HG02840 (cell line): ENCODE measurements at regions not wholly inside any gene's neighbourhood (a gene's known extent, or its start where the extent isn't known, plus 50 kb on each side); places are given as distances from the start of the nearest gene placed in this dataset.

Experiments
- ATAC-seq: cut with Tn5 transposase; IDR thresholded peaks from one replicate; pipeline ENCODE4 v1.9.1; 2021; ENCODE audit warnings: mild to moderate bottlenecking, moderate library complexity, moderate number of reproducible peaks; ENCODE audit not compliant: unreplicated experiment, low FRiP score

DNA sequence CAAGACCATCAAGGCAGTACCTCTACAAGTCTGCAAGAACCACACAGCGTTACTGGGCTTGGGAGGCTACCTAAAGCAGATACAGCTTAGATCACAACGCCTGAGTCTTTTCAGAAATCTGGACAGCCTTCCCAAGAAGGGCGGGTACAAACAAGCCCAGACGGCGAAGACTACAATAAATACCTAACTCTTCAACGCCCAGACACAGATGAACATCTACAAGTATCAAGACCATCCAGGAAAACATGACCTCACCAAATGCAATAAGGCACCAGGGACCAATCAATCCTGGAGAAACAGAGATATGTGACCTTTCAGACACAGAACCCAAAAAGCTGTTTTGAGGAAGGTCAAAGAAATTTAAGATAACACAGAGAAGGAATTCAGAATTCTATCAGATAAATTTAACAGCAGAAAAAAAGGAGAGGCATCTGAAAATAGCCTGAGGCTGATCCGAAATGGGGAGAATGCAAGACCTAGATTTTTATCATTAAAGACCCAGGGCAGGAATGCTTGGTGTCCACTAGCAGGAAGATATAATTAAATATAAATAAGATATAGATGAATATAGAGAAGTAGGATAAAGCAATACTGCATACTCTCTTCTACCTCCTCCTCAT is 131.7 kb upstream of the COL21A1 start:
- no peak for ATAC-seq

DNA sequence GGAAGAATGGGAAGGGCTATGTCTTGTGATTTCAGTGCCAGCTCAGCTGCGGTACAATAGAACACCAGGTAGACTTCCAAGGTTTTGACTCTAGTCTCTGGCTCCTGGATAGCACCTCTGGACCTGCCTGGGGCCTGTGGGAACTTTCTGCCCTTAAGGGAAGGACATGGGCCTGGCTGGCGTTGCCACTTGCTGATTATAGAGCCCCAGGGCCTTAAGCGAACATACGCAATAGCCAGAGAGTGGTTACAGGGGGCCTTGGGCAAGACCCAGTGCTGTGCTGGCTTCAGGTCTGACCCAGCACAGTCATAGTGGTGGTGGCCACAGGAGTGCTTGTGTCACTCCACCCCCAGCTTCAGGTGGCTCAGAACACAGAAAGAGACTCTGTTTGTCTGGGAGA is 131.1 kb upstream of the COL21A1 start:
- ATAC-seq: no peak

DNA sequence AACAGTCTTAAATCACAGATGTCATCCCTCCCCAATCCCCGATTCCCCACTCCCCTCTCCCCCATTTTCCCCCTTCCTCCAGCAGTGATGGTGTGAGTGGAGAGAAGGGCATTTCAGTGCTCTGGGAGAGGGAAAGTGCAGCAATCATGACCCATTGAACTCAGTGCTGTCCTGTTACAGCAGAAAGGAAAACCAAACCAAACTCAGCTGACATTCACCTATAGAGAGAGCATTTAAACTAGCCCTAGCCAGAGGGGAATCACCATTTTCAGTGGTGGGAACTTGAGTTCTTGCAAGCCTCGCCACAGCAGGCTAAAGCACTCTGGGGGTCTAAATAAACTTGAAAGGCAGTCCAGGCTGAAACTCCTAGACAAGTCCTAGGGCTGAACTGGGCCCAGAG is 129.9 kb upstream of the COL21A1 start:
- no peak for ATAC-seq

DNA sequence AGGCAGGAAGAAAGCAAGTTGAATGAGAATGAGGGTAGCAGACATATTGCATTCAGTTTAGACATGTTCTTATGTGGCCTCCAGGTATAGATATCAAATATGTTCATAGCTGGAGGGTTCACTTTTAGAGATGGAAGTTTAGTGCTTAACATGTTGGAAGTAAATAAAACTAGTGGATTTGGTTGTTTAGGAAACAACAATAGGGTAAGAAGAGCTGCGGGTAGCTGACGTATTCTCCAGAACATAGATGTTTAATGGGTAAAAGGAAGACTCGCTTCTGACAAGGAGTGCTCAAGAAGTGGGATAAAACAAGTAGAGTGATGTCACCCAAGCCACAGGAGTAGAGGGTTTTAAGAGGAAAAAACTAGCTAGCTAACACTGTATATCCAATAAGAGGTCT is 128.4 kb upstream of the COL21A1 start:
- no peak for ATAC-seq

DNA sequence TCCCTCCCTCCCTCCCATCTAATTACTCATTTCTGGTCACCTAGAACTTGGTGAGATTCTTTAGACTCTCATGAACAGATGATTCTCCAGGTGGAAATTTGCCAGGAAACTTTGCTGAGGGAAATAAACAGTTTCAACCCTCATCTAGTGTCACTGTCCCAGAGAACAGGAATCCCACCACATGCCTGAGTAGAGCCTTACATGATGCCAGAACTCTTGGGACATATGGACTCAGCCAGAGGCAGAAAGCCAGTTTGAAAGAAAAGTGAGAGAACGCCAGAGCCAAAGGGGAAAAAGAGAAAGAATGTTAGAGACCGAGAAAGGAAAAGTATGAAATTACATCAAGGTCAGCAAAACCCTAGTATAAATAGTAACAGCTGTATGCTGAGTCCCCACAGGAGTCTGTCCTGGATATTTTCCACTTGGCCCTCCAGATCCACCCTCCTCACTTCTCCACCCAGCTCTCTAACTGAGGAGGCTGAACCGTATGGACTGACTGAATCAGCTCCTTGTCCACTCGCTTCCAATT is 127.5 kb upstream of the COL21A1 start:
- no peak for ATAC-seq

DNA sequence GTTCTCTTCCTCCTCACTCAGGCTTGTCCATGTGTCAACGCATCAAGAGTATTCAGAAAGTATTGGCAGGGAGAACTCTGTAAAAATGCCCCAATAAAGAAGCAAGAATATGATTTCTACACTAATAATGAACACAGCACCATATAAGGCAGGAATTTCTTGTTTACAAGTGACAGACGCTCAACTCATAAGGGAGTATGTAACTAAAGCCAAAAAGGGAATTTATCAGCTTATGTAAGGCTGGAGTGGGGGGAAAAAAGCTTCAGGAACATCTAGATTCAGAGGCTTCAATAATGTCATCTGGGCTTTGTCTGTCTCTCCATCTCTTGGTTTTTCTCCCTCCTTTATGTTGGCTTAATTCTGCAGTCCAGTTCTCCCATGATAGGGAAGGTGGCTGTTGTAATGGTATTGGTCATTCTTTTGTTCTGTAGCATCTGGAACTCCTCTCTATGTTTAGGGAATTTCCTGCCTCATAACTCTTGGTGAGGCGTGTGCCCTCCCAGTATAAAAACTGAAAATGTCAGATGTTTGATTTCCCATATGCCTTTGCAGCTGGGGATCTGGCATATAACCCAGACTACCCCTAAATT is 125.1 kb upstream of the COL21A1 start:
- ATAC-seq: no peak

DNA sequence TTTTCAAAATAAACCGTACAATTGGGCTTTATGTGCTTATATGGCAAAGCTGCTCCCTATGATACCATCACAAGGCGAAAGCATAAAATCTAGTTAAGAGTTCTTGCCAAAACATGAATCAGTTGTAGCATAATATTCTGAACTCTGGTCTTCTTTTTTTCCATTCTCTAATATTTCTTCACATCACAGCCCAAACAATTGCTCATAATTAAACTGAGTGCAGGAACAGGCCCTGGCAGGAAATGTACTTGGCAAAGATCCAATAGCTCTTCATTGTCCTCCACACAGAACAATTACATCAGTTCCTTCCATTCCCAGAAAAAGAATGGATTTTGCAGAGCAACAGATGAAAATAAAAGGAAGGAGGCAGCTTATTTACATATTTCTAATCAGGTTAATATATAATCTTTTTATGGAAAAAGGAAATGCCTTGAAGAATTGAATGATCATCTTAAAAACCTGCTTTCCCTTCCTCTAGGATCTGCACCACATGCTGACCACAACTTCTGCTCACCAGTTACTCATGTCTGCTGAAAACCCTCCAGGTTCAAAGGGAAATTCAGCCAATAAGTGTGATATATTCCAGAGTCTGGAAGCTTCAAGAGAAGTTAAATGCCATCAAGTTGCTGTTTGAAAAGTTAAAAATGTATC is 123.3 kb upstream of the COL21A1 start:
- ATAC-seq: peak; percentile 89

DNA sequence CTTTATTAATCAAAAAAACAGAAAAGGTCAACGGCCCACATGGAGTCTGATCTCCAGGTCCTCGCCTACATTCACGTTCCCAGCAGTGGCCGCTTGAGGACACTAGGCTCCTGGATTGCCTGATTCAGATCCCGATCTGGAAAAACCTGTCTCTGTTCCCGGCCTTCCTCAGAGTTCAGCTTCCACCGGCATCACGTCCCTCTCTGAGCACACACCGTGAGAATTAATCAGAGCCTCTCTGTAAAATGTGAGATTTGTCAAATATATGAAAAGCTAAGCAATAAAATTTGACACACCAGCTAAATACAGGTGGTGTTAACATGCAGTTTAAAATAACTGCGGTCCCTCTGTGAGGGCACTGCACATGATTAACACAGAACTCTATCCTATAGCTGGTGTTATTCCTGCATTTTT is 122.8 kb upstream of the COL21A1 start:
- no peak for ATAC-seq

DNA sequence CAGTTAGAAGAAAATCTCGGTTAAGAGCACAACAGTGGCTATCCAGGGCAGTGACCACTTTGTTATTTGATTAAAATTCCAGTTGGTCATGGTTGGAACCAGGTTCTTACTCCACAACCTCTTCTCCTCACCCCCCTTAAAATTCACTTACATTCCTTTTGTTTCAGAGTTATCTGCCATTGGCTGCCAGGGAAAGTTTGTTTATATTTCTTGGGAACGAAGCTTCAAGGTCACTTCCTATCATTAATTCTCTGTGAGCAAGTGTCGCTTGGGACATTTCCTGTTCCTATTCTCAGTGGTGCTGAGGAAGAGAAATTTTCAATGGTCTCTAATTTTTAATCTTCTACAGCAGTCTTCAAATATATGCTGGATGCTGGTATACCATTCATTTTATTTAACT is 121.1 kb upstream of the COL21A1 start:
- ATAC-seq: no peak

DNA sequence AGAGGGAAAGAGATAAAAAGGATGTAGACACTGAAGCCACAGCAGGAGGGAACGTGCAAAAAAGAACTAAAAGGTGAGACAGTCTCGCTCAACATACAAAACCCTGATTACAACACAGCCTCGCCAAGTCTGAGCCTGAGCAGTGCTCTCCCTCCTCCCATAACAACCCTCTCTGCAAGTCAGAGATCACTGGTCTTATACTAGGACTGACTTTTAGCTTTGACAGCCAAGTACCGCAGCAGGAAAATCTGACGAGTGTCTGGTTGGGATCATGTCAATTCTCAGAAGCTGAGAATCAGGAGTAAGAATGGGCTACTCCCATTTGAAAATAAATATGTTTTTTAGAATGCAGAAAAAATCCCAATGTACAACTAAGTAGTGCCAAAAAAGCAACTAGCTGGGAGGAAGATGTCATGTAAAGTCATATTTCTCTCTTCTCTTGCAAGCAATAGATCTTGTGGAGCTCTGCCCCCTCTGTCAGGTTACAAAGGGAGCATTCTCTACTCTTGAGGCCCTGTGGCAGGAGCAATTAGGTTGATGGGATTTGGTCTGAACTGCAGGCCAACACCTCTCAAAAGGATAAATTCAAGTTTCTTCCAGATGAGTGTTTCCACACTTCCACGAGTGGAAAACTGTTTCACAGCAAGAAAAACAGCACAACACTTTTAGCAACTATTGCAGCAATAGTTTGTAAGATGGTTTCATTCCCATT is 118.9 kb upstream of the COL21A1 start:
- no peak for ATAC-seq

DNA sequence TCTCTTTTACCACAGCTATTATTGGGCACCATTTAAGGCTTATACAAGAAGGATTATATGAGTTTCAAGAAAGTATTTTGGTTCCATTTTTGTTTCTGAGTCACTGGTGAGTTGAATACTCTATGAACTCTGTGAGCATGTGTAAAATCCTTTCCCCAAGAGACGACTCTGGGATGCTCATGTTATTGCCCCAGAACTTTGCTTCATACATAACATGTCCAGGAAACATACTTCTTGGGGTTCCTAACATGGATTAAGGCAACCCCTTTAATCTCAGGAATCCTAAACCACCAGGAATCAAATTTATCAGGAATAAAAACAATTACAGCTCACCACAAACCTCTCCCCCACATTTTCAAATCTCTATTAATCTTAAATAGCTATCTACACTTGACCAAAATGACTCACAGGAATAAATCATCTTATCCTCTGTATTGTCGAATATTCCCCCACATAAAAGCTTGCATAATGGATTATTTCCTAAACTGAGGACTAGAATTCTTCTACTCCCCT is 117.5 kb upstream of the COL21A1 start:
- ATAC-seq: no peak

DNA sequence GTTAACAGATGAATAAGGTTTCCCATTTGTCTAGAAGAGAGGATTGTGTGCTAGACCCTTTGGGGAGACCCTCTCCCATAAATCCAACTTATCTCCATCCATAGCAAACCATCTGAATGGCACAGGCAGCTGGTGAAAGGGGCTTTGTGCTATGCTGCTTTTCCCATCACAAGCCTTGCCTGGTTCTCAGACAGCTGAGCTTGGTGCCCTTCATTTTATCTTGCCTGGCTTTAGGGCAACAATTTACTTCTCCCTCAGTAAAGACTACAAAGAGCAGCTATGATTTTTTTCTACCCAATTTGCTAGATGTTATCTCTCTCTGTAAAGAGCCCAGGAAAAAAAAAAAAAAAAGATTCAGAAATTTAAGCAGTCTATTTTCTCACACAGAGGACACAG is 117.0 kb upstream of the COL21A1 start:
- ATAC-seq: no peak

DNA sequence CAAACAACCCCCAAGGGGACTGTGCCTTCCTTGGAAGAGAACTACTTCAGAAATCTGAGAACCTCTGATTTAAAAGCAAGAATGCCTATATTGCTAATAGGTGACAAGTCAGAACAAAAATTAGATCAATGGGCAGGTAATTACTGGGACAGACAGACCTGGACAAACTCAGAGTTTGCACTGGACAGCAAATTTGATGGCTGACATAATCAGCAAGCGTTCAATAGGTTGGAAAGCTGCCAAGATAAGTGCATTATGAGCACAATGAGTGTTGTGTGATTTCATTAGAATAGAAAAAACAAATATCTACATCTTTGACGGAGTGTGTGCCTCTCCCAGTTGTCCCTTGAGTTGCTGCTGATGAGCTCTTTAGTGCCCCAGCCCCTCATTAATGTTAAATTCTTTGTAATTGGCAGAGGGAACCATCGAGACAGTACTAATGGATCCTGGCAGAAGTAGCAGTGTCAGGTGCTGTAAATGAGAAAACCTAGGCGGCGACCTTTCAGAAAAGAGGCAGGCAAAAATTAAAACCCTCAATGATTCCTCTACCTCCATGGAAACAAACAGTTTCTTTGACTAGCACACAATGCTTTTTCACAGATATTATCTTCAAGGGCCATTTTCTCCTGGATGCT is 116.5 kb upstream of the COL21A1 start:
- no peak for ATAC-seq

DNA sequence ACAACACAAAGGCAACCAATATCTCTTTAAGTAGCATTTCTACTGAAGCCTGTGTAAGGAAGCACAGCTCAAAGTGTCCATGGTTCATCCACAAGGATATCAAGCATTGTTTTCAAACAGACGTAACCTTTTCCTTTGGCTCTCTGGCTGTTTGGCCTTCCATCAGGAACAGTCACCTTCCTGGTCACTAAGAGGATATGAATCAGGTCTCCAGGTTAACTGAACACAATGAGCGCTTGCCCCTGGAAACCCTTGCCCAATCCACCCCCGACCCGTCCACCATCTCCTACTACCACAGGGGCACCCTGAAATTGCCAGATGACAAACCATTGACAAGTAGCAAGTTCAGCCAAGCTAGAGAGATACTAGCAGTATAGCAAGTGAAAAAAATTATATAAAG is 114.4 kb upstream of the COL21A1 start:
- ATAC-seq: no peak

DNA sequence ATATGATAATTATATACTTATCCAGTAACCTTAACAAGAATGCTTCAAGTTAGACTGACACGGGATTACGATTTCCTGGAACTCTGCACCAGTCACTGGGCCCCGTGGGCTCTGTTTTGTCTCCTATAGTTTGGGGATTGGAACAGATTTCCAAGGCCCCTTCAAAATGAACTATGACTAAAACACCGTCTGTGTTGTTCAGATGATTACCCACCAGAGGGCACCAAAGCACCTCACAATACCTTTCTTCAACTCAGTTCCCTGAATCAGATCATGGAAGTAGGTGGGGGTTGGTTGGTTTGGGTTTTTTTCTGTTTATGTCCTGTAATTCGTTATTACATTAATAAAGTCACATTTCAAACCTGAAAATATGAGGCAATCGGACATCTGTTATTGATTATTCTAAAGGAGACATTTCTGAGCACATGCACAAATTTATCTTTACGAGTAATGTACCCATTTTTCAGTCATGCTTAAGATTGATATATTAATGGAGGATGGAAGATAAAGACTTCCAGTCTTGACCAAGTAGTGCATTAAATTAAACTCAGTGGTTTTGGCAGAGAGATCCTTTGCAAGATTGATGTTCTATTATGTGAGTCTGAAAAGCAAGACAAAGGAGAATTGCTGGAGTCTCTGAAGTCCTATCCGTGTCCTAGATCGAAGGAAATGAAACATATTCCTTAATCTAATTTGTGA is 112.0 kb upstream of the COL21A1 start:
- peak; percentile 81 for ATAC-seq

DNA sequence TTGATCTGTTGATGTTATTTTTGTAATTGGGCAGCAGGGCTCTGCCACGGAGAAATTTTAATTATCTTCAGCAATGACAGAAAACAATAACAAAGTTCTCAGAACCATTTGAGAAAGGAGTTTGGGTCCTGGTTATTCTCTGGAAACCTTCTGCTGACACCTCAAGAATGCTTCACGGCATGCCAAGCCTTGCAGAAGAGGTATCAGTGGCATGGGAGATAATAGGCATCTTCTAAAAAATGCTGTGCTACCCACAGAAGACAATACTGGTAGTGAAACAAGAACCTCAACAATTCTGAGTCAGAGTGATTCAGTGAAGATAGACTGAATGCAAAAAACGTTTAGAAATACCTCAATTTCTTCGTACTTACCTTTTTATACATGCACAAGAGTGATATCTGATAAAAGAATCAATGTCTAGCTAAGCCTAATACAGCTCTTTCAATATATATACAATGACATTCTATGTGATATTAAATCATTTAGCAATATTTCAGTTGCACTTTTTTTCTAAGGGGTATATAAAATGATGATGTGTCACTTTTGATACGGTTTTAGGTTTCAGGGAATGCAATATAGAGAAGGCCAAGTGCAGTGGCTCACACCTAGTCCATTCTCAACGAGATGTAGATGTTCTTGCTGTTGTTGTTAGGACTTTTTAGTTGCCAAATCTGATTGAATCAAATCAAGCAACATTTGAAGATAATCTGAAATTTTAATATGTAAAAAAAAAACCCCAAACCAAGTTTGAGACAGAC is 110.4 kb upstream of the COL21A1 start:
- ATAC-seq: no peak

DNA sequence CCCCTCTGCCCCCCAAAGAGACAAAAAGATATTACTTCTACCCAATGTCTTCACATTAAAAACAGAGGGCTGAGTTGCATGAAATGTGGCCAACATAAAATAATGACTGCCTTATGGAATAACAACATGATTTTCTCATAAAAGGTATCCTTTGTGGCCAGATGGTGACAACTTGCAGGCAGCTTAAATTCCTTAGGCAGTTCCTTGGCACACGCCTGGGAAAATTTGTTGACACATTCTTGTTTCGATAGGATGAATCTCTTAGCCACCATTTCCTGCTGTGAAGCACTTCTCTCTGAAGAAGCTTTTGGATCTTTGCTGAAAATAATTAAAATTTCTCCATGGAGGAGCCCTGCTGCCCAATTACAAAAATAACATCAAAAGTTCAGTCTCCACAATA is 109.0 kb upstream of the COL21A1 start:
- ATAC-seq: no peak

DNA sequence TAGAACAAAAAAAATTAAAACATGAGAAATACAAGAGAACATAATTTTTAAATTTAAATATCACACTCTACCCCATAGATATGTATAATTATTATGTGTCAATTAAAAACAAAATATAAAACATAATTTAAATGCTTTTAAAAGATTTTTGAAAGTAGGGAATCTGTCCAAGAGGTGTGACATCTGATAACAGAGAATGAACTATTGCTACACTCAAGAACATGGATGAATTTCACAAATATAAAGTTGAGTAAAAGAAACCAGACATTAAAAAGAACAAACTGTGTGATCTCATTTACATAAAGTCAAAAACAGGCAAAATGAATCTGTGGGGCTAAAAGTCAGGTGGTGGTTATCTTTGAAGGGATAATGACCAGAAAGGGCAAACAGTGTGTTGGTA is 106.5 kb upstream of the COL21A1 start:
- no peak for ATAC-seq

DNA sequence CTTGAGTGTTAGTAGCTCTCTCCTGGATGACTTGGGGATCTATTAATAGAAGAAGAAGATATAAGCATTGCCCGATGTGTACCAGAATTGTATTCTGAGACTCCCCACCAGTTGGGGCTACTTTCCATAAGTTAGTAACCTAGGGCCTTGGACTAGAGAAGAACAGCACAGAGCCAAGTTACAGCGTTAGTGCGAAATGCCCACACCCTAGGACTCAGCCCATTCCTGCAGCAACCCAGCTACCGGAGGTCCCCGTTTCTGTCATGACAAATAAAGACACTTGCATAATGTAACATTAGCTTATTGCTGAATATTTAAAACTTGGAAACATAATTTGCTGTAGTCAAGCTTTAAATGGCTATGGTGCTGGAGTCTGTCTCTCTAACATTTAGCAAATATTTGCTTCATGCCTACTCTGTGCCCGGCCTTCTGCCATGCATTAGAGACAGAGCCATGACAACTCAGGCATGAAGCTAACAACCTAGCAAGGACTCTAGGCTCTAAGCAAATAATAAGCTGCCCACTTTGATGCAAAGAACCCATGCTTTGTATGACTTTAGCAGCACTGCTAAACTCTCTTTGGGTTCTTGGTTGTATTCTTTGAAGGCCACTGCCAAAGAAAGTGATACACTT is 103.4 kb upstream of the COL21A1 start:
- no peak for ATAC-seq
